ENCODE measurements at regions not wholly inside any gene's neighbourhood (a gene's known extent, or its start where the extent isn't known, plus 50 kb on each side); places are given as distances from the start of the nearest gene placed in this dataset.

GRCh38 chr5:66440202-66440680, 156.0 kb upstream of the MAST4 start:
- no peak for TF ChIP-seq CTCF (IDR thresholded peaks at IDR 0.05)
- no peak for TF ChIP-seq POLR2A (IDR thresholded peaks at IDR 0.05)

Measured in ovary (tissue), 3 donors.